ENCODE measurements at regions not wholly inside any gene's neighbourhood (a gene's known extent, or its start where the extent isn't known, plus 50 kb on each side); places are given as distances from the start of the nearest gene placed in this dataset.
"Not testable (repeated sequence)": the region's sequence is repeated elsewhere in the genome, so short reads cannot be mapped to it uniquely, and the experiment has no call there.

GRCh38 chr6:4480788-4481735 lies 295.1 kb upstream of the CDYL start:
- Histone ChIP-seq H3K9me3 (ENCODE audit: control insufficient read depth, low read depth, low read length) (no peaks in the 10 kb centered on the region), H3K4me3 (ENCODE audit: low read length) (no peak overlapping the region), H3K27ac (ENCODE audit: low read length) (no peak overlapping the region), H3K4me1 (ENCODE audit: control insufficient read depth, low read depth, low read length) (peaks cover 11% of the 10 kb centered on the region), H3K36me3 (ENCODE audit: control insufficient read depth, low read depth, low read length) (no peaks in the 10 kb centered on the region), H3K27me3 (ENCODE audit: control insufficient read depth, insufficient read depth, low read length) (no peaks in the 10 kb centered on the region), H3K9ac (ENCODE audit: low read length) (no peak overlapping the region)

- H3K9ac ChIP-seq (ENCODE audit: low read length) = no peak overlapping the region
- H3K27ac ChIP-seq (ENCODE audit: low read length) = no peak overlapping the region
- no peaks in the 10 kb centered on the region for H3K9me3 ChIP-seq (ENCODE audit: control insufficient read depth, low read depth, low read length)
- peaks cover 11% of the 10 kb centered on the region for H3K4me1 ChIP-seq (ENCODE audit: control insufficient read depth, low read depth, low read length)
- no peak overlapping the region for H3K4me3 ChIP-seq (ENCODE audit: low read length)
- no peaks in the 10 kb centered on the region for H3K27me3 ChIP-seq (ENCODE audit: control insufficient read depth, insufficient read depth, low read length)
- no peaks in the 10 kb centered on the region for H3K36me3 ChIP-seq (ENCODE audit: control insufficient read depth, low read depth, low read length)
Observed at GRCh38 chr6:4478098-4478497, 298.1 kb upstream of the CDYL start.

- H3K27ac ChIP-seq (ENCODE audit: low read length) = no peak overlapping the region
- no peaks in the 10 kb centered on the region for H3K4me1 ChIP-seq (ENCODE audit: control insufficient read depth, low read depth, low read length)
- peaks cover 9% of the 10 kb centered on the region for H3K9me3 ChIP-seq (ENCODE audit: control insufficient read depth, low read depth, low read length)
- no peak overlapping the region for H3K4me3 ChIP-seq (ENCODE audit: low read length)
- H3K36me3 ChIP-seq (ENCODE audit: control insufficient read depth, low read depth, low read length) = no peaks in the 10 kb centered on the region
- H3K27me3 ChIP-seq (ENCODE audit: control insufficient read depth, insufficient read depth, low read length) = no peaks in the 10 kb centered on the region
- no peak overlapping the region for H3K9ac ChIP-seq (ENCODE audit: low read length)
Observed at GRCh38 chr6:4474810-4475209, 301.4 kb upstream of the CDYL start.

- Histone ChIP-seq H3K4me1 (ENCODE audit: control insufficient read depth, low read depth, low read length) (no peaks in the 10 kb centered on the region), H3K4me3 (ENCODE audit: low read length) (no peak overlapping the region), H3K9ac (ENCODE audit: low read length) (no peak overlapping the region), H3K36me3 (ENCODE audit: control insufficient read depth, low read depth, low read length) (no peaks in the 10 kb centered on the region), H3K9me3 (ENCODE audit: control insufficient read depth, low read depth, low read length) (peaks cover 9% of the 10 kb centered on the region), H3K27me3 (ENCODE audit: control insufficient read depth, insufficient read depth, low read length) (no peaks in the 10 kb centered on the region), H3K27ac (ENCODE audit: low read length) (no peak overlapping the region)
Observed at GRCh38 chr6:4472969-4473642, 303.1 kb upstream of the CDYL start.

GRCh38 chr6:4472222-4472621 lies 304.0 kb upstream of the CDYL start:
- no peaks in the 10 kb centered on the region for H3K36me3 ChIP-seq (ENCODE audit: control insufficient read depth, low read depth, low read length)
- H3K9me3 ChIP-seq (ENCODE audit: control insufficient read depth, low read depth, low read length) = peaks cover 9% of the 10 kb centered on the region
- H3K27me3 ChIP-seq (ENCODE audit: control insufficient read depth, insufficient read depth, low read length) = no peaks in the 10 kb centered on the region
- no peak overlapping the region for H3K27ac ChIP-seq (ENCODE audit: low read length)
- no peak overlapping the region for H3K4me3 ChIP-seq (ENCODE audit: low read length)
- no peaks in the 10 kb centered on the region for H3K4me1 ChIP-seq (ENCODE audit: control insufficient read depth, low read depth, low read length)
- H3K9ac ChIP-seq (ENCODE audit: low read length) = no peak overlapping the region

GRCh38 chr6:4471515-4471914 lies 304.7 kb upstream of the CDYL start:
- not testable (repeated sequence) for H3K9ac ChIP-seq (ENCODE audit: low read length); H3K9me3 ChIP-seq (ENCODE audit: control insufficient read depth, low read depth, low read length); H3K27ac ChIP-seq (ENCODE audit: low read length); H3K36me3 ChIP-seq (ENCODE audit: control insufficient read depth, low read depth, low read length); H3K27me3 ChIP-seq (ENCODE audit: control insufficient read depth, insufficient read depth, low read length); H3K4me1 ChIP-seq (ENCODE audit: control insufficient read depth, low read depth, low read length); H3K4me3 ChIP-seq (ENCODE audit: low read length)

- Histone ChIP-seq H3K27me3 (ENCODE audit: control insufficient read depth, insufficient read depth, low read length) (no peaks in the 10 kb centered on the region), H3K9me3 (ENCODE audit: control insufficient read depth, low read depth, low read length) (peaks cover 9% of the 10 kb centered on the region), H3K4me1 (ENCODE audit: control insufficient read depth, low read depth, low read length) (no peaks in the 10 kb centered on the region), H3K36me3 (ENCODE audit: control insufficient read depth, low read depth, low read length) (no peaks in the 10 kb centered on the region), H3K27ac (ENCODE audit: low read length) (no peak overlapping the region), H3K4me3 (ENCODE audit: low read length) (no peak overlapping the region), H3K9ac (ENCODE audit: low read length) (no peak overlapping the region)
Observed at GRCh38 chr6:4470698-4471210, 305.4 kb upstream of the CDYL start.

- H3K9me3 ChIP-seq (ENCODE audit: control insufficient read depth, low read depth, low read length) = peaks cover 6% of the 10 kb centered on the region
Observed at GRCh38 chr6:4466769-4467480, 309.3 kb upstream of the CDYL start.

GRCh38 chr6:4466261-4466660 lies 309.9 kb upstream of the CDYL start:
- Histone ChIP-seq H3K9me3 (ENCODE audit: control insufficient read depth, low read depth, low read length) (no peaks in the 10 kb centered on the region), H3K4me3 (ENCODE audit: low read length) (no peak overlapping the region), H3K27me3 (ENCODE audit: control insufficient read depth, insufficient read depth, low read length) (no peaks in the 10 kb centered on the region), H3K4me1 (ENCODE audit: control insufficient read depth, low read depth, low read length) (no peaks in the 10 kb centered on the region), H3K36me3 (ENCODE audit: control insufficient read depth, low read depth, low read length) (no peaks in the 10 kb centered on the region), H3K9ac (ENCODE audit: low read length) (no peak overlapping the region), H3K27ac (ENCODE audit: low read length) (no peak overlapping the region)

More at GRCh38 chr6:4466769-4467480, 309.3 kb upstream of the CDYL start:
- Histone ChIP-seq H3K9ac (ENCODE audit: low read length) (no peak overlapping the region), H3K36me3 (ENCODE audit: control insufficient read depth, low read depth, low read length) (no peaks in the 10 kb centered on the region), H3K4me1 (ENCODE audit: control insufficient read depth, low read depth, low read length) (no peaks in the 10 kb centered on the region), H3K27ac (ENCODE audit: low read length) (no peak overlapping the region), H3K4me3 (ENCODE audit: low read length) (no peak overlapping the region), H3K27me3 (ENCODE audit: control insufficient read depth, insufficient read depth, low read length) (no peaks in the 10 kb centered on the region)

- Histone ChIP-seq H3K4me3 (ENCODE audit: low read length) (no peak overlapping the region), H3K4me1 (ENCODE audit: control insufficient read depth, low read depth, low read length) (no peaks in the 10 kb centered on the region), H3K36me3 (ENCODE audit: control insufficient read depth, low read depth, low read length) (no peaks in the 10 kb centered on the region), H3K27ac (ENCODE audit: low read length) (no peak overlapping the region), H3K27me3 (ENCODE audit: control insufficient read depth, insufficient read depth, low read length) (no peaks in the 10 kb centered on the region), H3K9me3 (ENCODE audit: control insufficient read depth, low read depth, low read length) (no peaks in the 10 kb centered on the region), H3K9ac (ENCODE audit: low read length) (no peak overlapping the region)
Observed at GRCh38 chr6:4464638-4465037, 311.6 kb upstream of the CDYL start.

- Histone ChIP-seq H3K36me3 (ENCODE audit: control insufficient read depth, low read depth, low read length) (no peaks in the 10 kb centered on the region), H3K9me3 (ENCODE audit: control insufficient read depth, low read depth, low read length) (no peaks in the 10 kb centered on the region), H3K9ac (ENCODE audit: low read length) (no peak overlapping the region), H3K4me3 (ENCODE audit: low read length) (no peak overlapping the region), H3K4me1 (ENCODE audit: control insufficient read depth, low read depth, low read length) (no peaks in the 10 kb centered on the region), H3K27me3 (ENCODE audit: control insufficient read depth, insufficient read depth, low read length) (no peaks in the 10 kb centered on the region), H3K27ac (ENCODE audit: low read length) (no peak overlapping the region)
Observed at GRCh38 chr6:4463236-4463635, 313.0 kb upstream of the CDYL start.
